K562 (cell line): ENCODE measurements at regions not wholly inside any gene's neighbourhood (a gene's known extent, or its start where the extent isn't known, plus 50 kb on each side); places are given as distances from the start of the nearest gene placed in this dataset.
A peak's percentile ranks its signal among the peaks of the same experiment; 100 is the strongest.

Experiments used
- CBFA2T2 ChIP-seq: fragments of 450-650 bp; conservative IDR thresholded peaks from 2 replicates; pipeline ENCODE4 v1.6.1; 2017; ENCODE audit warnings: mild to moderate bottlenecking
- CHD7 ChIP-seq: fragments of 200-600 bp; sonication (generic); IDR thresholded peaks from one replicate; pipeline ENCODE4 v1.6.1; 2012; ENCODE audit warnings: mild to moderate bottlenecking, low read depth, low read length, inconsistent platforms
- CXXC5 ChIP-seq: fragments of 250-450 bp; sonication (Bioruptor Pico); IDR thresholded peaks from 2 replicates; pipeline ENCODE4 v1.8.0; 2022; ENCODE audit warnings: inconsistent platforms, mild to moderate bottlenecking, moderate library complexity
- GTF2F1 ChIP-seq: IDR thresholded peaks from 2 replicates; pipeline ENCODE4 v1.6.1; 2011; ENCODE audit warnings: low read depth, low read length, improper control_type of control experiment
- HMG20A ChIP-seq: fragments of 450-650 bp; formaldehyde crosslinking; conservative IDR thresholded peaks from 2 replicates; pipeline ENCODE4 v1.4.0; 2020; ENCODE audit warnings: mild to moderate bottlenecking, mixed read lengths
- KDM2B ChIP-seq: fragments of 250-450 bp; sonication (Bioruptor Pico); IDR thresholded peaks from 2 replicates; pipeline ENCODE4 v1.8.0; 2021; ENCODE audit warnings: mild to moderate bottlenecking, moderate library complexity
- RBM22 ChIP-seq: fragments of 200-400 bp; formaldehyde crosslinking; IDR thresholded peaks from 2 replicates; pipeline ENCODE4 v1.6.1; 2018; ENCODE audit warnings: low read length, low read depth; ENCODE audit not compliant: poor library complexity, severe bottlenecking
- SLC30A9 ChIP-seq: fragments of 250-450 bp; sonication (Bioruptor Pico); IDR thresholded peaks from 2 replicates; pipeline ENCODE4 v1.8.0; 2022; ENCODE audit warnings: mild to moderate bottlenecking, moderate library complexity
- ZNF174 ChIP-seq: fragments of 250-450 bp; sonication (Bioruptor Pico); IDR thresholded peaks from 2 replicates; pipeline ENCODE4 v1.4.0; 2020; ENCODE audit warnings: mild to moderate bottlenecking
- ZNF644 ChIP-seq: fragments of 200-800 bp; sonication (Bioruptor generic); IDR thresholded peaks from 2 replicates; pipeline ENCODE4 v1.6.1; 2016; ENCODE audit warnings: low read depth, missing genetic modification characterization, missing compliant biosample characterization
- TF ChIP-seq, protein P1 (sequence below), 2 experiments: fragments of 450-650 bp in 1 of 2; sonication (generic) in 1 of 2; formaldehyde crosslinking; conservative IDR thresholded peaks; 2 replicates each; pipeline versions ENCODE4 v1.4.0 to v1.8.1; 2020 to 2022; ENCODE audit warnings: mild to moderate bottlenecking in 1 of 2, missing genetic modification reagents in 1 of 2
- TF ChIP-seq, protein P2 (sequence below): fragments of 450-650 bp; formaldehyde crosslinking; IDR thresholded peaks from 2 replicates; pipeline ENCODE4 v1.4.0; 2020; ENCODE audit warnings: mild to moderate bottlenecking, moderate library complexity
- TF ChIP-seq, protein P3 (sequence below), 3 experiments: fragments of 200-800 bp in 1 of 3; sonication (Bioruptor generic) in 1 of 3; sonication (generic) in 1 of 3; formaldehyde crosslinking in 1 of 3; IDR thresholded peaks; 2 replicates each; pipeline versions ENCODE4 v1.6.1 to v1.8.0; 2016 to 2022; ENCODE audit warnings: mild to moderate bottlenecking in 2 of 3, missing compliant biosample characterization in 2 of 3, missing genetic modification characterization in 2 of 3, missing genetic modification reagents in 1 of 3

- TF ChIP-seq, protein P1, sequence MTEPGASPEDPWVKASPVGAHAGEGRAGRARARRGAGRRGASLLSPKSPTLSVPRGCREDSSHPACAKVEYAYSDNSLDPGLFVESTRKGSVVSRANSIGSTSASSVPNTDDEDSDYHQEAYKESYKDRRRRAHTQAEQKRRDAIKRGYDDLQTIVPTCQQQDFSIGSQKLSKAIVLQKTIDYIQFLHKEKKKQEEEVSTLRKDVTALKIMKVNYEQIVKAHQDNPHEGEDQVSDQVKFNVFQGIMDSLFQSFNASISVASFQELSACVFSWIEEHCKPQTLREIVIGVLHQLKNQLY (CRISPR knock-in tag; conservative IDR thresholded peaks at IDR 0.05), result no peak
- TF ChIP-seq CXXC5 (no peak), HMG20A (no peak), ZNF174 (CRISPR knock-in tag) (no peak), CBFA2T2 (no peak), KDM2B (CRISPR knock-in tag) (no peak), SLC30A9 (CRISPR knock-in tag) (no peak), CHD7 (no peak), ZNF644 (peak; percentile 51; the same call in 1 of the 2 replicates), RBM22 (no peak), GTF2F1 (no peak)
- TF ChIP-seq, protein P2, sequence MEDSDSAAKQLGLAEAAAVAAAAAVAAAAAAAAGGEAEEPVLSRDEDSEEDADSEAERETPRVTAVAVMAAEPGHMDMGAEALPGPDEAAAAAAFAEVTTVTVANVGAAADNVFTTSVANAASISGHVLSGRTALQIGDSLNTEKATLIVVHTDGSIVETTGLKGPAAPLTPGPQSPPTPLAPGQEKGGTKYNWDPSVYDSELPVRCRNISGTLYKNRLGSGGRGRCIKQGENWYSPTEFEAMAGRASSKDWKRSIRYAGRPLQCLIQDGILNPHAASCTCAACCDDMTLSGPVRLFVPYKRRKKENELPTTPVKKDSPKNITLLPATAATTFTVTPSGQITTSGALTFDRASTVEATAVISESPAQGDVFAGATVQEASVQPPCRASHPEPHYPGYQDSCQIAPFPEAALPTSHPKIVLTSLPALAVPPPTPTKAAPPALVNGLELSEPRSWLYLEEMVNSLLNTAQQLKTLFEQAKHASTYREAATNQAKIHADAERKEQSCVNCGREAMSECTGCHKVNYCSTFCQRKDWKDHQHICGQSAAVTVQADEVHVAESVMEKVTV (CRISPR knock-in tag), result no peak
- TF ChIP-seq, protein P3, sequence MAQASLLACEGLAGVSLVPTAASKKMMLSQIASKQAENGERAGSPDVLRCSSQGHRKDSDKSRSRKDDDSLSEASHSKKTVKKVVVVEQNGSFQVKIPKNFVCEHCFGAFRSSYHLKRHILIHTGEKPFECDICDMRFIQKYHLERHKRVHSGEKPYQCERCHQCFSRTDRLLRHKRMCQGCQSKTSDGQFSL (CRISPR knock-in tag; IDR thresholded peaks at IDR 0.05), result no peak
- TF ChIP-seq, protein P3 (tag; IDR thresholded peaks at IDR 0.05), result no peak; a peak in 1 of 4 replicates
Measured at GRCh38 chr6:81937296-81937937, 184.9 kb upstream of the TENT5A start (continued).
